ENCODE measurements at regions not wholly inside any gene's neighbourhood (a gene's known extent, or its start where the extent isn't known, plus 50 kb on each side); places are given as distances from the start of the nearest gene placed in this dataset.

DNA sequence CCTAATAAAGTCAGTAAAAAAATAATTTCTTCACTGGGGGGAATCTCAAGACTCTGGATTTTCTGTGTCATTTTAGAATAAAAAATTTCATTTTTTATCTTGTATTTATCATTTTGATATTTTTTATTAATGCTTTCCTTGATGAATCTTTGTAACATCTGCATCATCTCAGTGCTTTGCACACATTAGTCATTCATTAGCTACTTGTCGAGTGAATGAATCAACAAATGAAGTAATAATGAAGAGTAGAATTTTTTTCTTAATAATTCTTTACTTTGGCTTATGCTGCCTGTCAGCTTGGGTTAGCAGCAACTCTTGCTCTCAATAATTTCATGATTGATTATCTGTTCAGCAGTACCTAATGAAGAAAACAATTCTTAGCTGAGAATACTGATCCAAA, 530.8 kb downstream of the GRXCR1 start (continued):
- no peak for TF ChIP-seq ZBTB9 (CRISPR knock-in tag; IDR thresholded peaks at IDR 0.05)
- TF ChIP-seq CAMTA2 (CRISPR knock-in tag; conservative IDR thresholded peaks at IDR 0.05), result no peak
- no peak for TF ChIP-seq IRF9 (tag; IDR thresholded peaks at IDR 0.05)

DNA sequence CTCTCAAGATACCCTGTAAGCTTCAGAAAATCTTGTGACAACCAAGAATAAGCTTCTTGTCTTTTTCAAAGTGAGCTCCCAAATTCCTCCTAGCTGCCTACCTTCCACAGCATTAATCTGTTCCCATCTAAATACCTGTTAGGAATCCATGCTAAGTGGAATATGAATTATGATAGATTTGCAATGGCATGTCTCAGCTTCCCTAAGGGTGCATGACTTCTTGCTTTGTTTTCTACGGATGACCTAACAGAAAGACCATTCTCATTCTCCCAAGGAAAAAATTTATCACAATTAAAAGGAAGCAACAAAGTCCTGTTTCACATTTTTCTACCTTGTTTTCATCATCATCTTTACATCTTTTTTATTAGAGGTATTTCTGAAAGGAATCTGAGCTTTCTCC, 532.7 kb downstream of the GRXCR1 start:
- no peak for FAIRE-seq
- BruUV-seq (replicated peaks), result no TSS peak
- Histone ChIP-seq H3K9me1 (ENCODE audit: control insufficient read depth, insufficient read depth, low read length) (no peaks in the 10 kb centered on the region), H3K27me3 (ENCODE audit: control insufficient read depth in 2 of 2, insufficient read depth in 2 of 2, low read length in 2 of 2) (no peaks in the 10 kb centered on the region), H3K9ac (ENCODE audit: insufficient read depth in 1 of 2, low read depth in 2 of 2, low read length in 2 of 2) (no peak overlapping the region), H3K36me3 (ENCODE audit: control insufficient read depth, insufficient read depth, low read length) (no peaks in the 10 kb centered on the region), H2AFZ (ENCODE audit: low read depth, low read length) (no peak overlapping the region), H3K4me2 (ENCODE audit: insufficient read depth, low read length) (no peak overlapping the region), H3K4me1 (replicated peaks in 1 of 2; ENCODE audit: control insufficient read depth in 2 of 2, insufficient read depth in 2 of 2, low read length in 2 of 2) (no peaks in the 10 kb centered on the region), H3K4me3 (no peak overlapping the region), H3K79me2 (ENCODE audit: control insufficient read depth, insufficient read depth, low read length) (no peaks in the 10 kb centered on the region), H3K9me3 (replicated peaks; ENCODE audit: control insufficient read depth, insufficient read depth, low read depth, low read length) (no peaks in the 10 kb centered on the region), H3K27ac (ENCODE audit: extremely low read depth, low read depth, low read length) (no peak overlapping the region), H4K20me1 (replicated peaks; ENCODE audit: control insufficient read depth, insufficient read depth, low read length) (no peaks in the 10 kb centered on the region)
- no peak for DNase-seq (ENCODE audit: extremely low read depth in 1 of 4, low spot score in 3 of 4)
- ChIA-PET CTCF (ENCODE audit: low intra/inter-chr PET ratio) (no interaction called here), POLR2A (no interaction called here)
- intact Hi-C loops (cut with micrococcal nuclease) (no loop called here), in situ Hi-C loops (cut with MboI) (no loop called here)
- 0% methylated on average over 1 of the region's 1 CpG for WGBS (ENCODE audit: insufficient coverage, low coverage, missing lambda C conversion rate)
- no peak for ATAC-seq
- TF ChIP-seq, protein P1, sequence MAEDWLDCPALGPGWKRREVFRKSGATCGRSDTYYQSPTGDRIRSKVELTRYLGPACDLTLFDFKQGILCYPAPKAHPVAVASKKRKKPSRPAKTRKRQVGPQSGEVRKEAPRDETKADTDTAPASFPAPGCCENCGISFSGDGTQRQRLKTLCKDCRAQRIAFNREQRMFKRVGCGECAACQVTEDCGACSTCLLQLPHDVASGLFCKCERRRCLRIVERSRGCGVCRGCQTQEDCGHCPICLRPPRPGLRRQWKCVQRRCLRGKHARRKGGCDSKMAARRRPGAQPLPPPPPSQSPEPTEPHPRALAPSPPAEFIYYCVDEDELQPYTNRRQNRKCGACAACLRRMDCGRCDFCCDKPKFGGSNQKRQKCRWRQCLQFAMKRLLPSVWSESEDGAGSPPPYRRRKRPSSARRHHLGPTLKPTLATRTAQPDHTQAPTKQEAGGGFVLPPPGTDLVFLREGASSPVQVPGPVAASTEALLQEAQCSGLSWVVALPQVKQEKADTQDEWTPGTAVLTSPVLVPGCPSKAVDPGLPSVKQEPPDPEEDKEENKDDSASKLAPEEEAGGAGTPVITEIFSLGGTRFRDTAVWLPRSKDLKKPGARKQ (CRISPR knock-in tag; IDR thresholded peaks at IDR 0.05), result no peak
- TF ChIP-seq CEBPG (CRISPR knock-in tag; IDR thresholded peaks at IDR 0.05) (no peak), CEBPG (tag; conservative IDR thresholded peaks at IDR 0.05 in 1 of 2, IDR thresholded peaks at IDR 0.05 in 1 of 2) (no peak), ZNF318 (IDR thresholded peaks at IDR 0.05; ENCODE audit: borderline replicate concordance in 1 of 2, low read depth in 1 of 2) (no peak), ZNF778 (CRISPR knock-in tag; IDR thresholded peaks at IDR 0.05) (no peak), ARHGAP35 (IDR thresholded peaks at IDR 0.05; ENCODE audit: partially characterized antibody) (no peak)
